ENCODE measurements at regions not wholly inside any gene's neighbourhood (a gene's known extent, or its start where the extent isn't known, plus 50 kb on each side); places are given as distances from the start of the nearest gene placed in this dataset.

DNA sequence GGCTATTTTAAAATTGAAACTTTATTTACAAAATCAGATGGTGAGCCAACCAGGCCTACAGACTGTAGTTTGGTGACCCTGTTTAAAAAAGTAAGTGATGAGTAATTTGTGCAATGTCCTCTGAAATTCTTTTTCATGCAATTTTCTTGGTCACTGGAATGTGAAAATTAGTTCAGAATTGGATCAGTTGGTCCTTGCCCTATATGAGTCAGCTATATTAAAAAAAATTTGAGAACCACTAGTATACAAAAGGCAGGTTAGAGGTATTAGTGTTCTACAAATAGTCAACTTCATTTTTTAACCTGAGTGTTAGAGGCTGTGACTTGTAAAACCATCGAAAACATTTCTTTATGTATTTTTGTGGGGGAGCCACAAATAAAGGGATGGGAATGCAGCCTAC is 91.1 kb upstream of the NXPH2 start:
- Histone ChIP-seq H4K20me1 (ENCODE audit: insufficient read depth) (no peaks in the 10 kb centered on the region), H3K4me3 (ENCODE audit: low read depth in 2 of 2, low read length in 1 of 2) (no peak overlapping the region), H3K4me2 (no peak overlapping the region), H3K27ac (ENCODE audit: low read depth in 2 of 2, low read length in 1 of 2) (no peak overlapping the region), H3K9me2 (no peaks in the 10 kb centered on the region), H3K9me3 (no peaks in the 10 kb centered on the region), H2AFZ (ENCODE audit: low read depth) (no peak overlapping the region), H3K9ac (no peak overlapping the region), H3K36me3 (replicated peaks in 1 of 2; ENCODE audit: control insufficient read depth in 1 of 2, insufficient read depth in 2 of 2, low read length in 1 of 2) (no peaks in the 10 kb centered on the region), H3K79me2 (ENCODE audit: insufficient read depth) (no peaks in the 10 kb centered on the region), H3K4me1 (ENCODE audit: control insufficient read depth in 1 of 2, insufficient read depth in 2 of 2, low read depth in 1 of 2, low read length in 1 of 2) (no peaks in the 10 kb centered on the region; a peak in 1 of 4 replicates), H3K27me3 (ENCODE audit: insufficient read depth) (no peaks in the 10 kb centered on the region), H3F3A (replicated peaks; ENCODE audit: insufficient read depth) (no peaks in the 10 kb centered on the region)
- TF ChIP-seq TEAD4 (IDR thresholded peaks at IDR 0.05; ENCODE audit: borderline replicate concordance, insufficient read depth) (no peak), USF1 (IDR thresholded peaks at IDR 0.05; ENCODE audit: borderline replicate concordance, low read depth) (no peak)
- CTCF ChIA-PET: no interaction called here
- WGBS (ENCODE audit: low lambda C conversion rate): 37% methylated on average over 1 of the region's 1 CpG
- no peak for DNase-seq
- POLR2A ChIA-PET: no interaction called here

- no peak for DNase-seq
- H3K9me2 ChIP-seq: no peaks in the 10 kb centered on the region
- no peak overlapping the region for H3K4me2 ChIP-seq
- no peaks in the 10 kb centered on the region for H3K79me2 ChIP-seq (ENCODE audit: insufficient read depth)
- H3K4me1 ChIP-seq (ENCODE audit: control insufficient read depth in 1 of 2, insufficient read depth in 2 of 2, low read depth in 1 of 2, low read length in 1 of 2): no peaks in the 10 kb centered on the region; a peak in 1 of 4 replicates
- H4K20me1 ChIP-seq (ENCODE audit: insufficient read depth): no peaks in the 10 kb centered on the region
- ChIA-PET POLR2A (no interaction called here), CTCF (interaction anchor here (0.9 kb wide), 1 partner anchor 21 kb away, joined by 4 read pairs; no protein-coding TSS in a partner anchor)
- H3K9me3 ChIP-seq: no peaks in the 10 kb centered on the region
- H3K9ac ChIP-seq: no peak overlapping the region
- no peaks in the 10 kb centered on the region for H3F3A ChIP-seq (replicated peaks; ENCODE audit: insufficient read depth)
- H3K27me3 ChIP-seq (ENCODE audit: insufficient read depth): no peaks in the 10 kb centered on the region
- whole genome bisulfite sequencing (ENCODE audit: low lambda C conversion rate): 18% methylated on average over 1 of the region's 1 CpG
- H2AFZ ChIP-seq (ENCODE audit: low read depth): no peak overlapping the region
- H3K27ac ChIP-seq (ENCODE audit: low read depth in 2 of 2, low read length in 1 of 2): no peak overlapping the region
- H3K36me3 ChIP-seq (replicated peaks in 1 of 2; ENCODE audit: control insufficient read depth in 1 of 2, insufficient read depth in 2 of 2, low read length in 1 of 2): no peaks in the 10 kb centered on the region
- H3K4me3 ChIP-seq (ENCODE audit: low read depth in 2 of 2, low read length in 1 of 2): no peak overlapping the region
- TF ChIP-seq EP300 (IDR thresholded peaks at IDR 0.05; ENCODE audit: borderline replicate concordance in 1 of 2, low read depth in 1 of 2, low read length in 1 of 2) (no peak), NRF1 (IDR thresholded peaks at IDR 0.05; ENCODE audit: low read depth, low read length) (no peak), EZH2phosphoT487 (IDR thresholded peaks at IDR 0.05; ENCODE audit: borderline replicate concordance, low read depth) (no peak), SMC3 (IDR thresholded peaks at IDR 0.05; ENCODE audit: low read depth, low read length) (no peak), MXI1 (IDR thresholded peaks at IDR 0.05; ENCODE audit: low read depth, low read length) (no peak), PBX3 (IDR thresholded peaks at IDR 0.05) (no peak), FOXJ3 (CRISPR knock-in tag; IDR thresholded peaks at IDR 0.05) (no peak), GATA2 (CRISPR knock-in tag; IDR thresholded peaks at IDR 0.05) (no peak), USF1 (IDR thresholded peaks at IDR 0.05; ENCODE audit: borderline replicate concordance, low read depth) (no peak), REST (IDR thresholded peaks at IDR 0.05; ENCODE audit: low read depth, low read length) (no peak), CHD2 (IDR thresholded peaks at IDR 0.05; ENCODE audit: low read length, partially characterized antibody) (no peak)
- TF ChIP-seq, protein P1, sequence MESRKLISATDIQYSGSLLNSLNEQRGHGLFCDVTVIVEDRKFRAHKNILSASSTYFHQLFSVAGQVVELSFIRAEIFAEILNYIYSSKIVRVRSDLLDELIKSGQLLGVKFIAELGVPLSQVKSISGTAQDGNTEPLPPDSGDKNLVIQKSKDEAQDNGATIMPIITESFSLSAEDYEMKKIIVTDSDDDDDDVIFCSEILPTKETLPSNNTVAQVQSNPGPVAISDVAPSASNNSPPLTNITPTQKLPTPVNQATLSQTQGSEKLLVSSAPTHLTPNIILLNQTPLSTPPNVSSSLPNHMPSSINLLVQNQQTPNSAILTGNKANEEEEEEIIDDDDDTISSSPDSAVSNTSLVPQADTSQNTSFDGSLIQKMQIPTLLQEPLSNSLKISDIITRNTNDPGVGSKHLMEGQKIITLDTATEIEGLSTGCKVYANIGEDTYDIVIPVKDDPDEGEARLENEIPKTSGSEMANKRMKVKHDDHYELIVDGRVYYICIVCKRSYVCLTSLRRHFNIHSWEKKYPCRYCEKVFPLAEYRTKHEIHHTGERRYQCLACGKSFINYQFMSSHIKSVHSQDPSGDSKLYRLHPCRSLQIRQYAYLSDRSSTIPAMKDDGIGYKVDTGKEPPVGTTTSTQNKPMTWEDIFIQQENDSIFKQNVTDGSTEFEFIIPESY (IDR thresholded peaks at IDR 0.05; ENCODE audit: borderline replicate concordance, low read depth): no peak
- TF ChIP-seq, protein P2, sequence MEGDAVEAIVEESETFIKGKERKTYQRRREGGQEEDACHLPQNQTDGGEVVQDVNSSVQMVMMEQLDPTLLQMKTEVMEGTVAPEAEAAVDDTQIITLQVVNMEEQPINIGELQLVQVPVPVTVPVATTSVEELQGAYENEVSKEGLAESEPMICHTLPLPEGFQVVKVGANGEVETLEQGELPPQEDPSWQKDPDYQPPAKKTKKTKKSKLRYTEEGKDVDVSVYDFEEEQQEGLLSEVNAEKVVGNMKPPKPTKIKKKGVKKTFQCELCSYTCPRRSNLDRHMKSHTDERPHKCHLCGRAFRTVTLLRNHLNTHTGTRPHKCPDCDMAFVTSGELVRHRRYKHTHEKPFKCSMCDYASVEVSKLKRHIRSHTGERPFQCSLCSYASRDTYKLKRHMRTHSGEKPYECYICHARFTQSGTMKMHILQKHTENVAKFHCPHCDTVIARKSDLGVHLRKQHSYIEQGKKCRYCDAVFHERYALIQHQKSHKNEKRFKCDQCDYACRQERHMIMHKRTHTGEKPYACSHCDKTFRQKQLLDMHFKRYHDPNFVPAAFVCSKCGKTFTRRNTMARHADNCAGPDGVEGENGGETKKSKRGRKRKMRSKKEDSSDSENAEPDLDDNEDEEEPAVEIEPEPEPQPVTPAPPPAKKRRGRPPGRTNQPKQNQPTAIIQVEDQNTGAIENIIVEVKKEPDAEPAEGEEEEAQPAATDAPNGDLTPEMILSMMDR (IDR thresholded peaks at IDR 0.05): no peak
- TF ChIP-seq, protein P3, sequence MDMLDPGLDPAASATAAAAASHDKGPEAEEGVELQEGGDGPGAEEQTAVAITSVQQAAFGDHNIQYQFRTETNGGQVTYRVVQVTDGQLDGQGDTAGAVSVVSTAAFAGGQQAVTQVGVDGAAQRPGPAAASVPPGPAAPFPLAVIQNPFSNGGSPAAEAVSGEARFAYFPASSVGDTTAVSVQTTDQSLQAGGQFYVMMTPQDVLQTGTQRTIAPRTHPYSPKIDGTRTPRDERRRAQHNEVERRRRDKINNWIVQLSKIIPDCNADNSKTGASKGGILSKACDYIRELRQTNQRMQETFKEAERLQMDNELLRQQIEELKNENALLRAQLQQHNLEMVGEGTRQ (IDR thresholded peaks at IDR 0.05; ENCODE audit: borderline replicate concordance, low read depth, low read length): no peak
Measured at GRCh38 chr2:138867341-138867740, 87.2 kb upstream of the NXPH2 start.

Data from SK-N-SH (cell line).